CD14-positive monocyte (primary cell): ENCODE measurements at regions not wholly inside any gene's neighbourhood (a gene's known extent, or its start where the extent isn't known, plus 50 kb on each side); places are given as distances from the start of the nearest gene placed in this dataset.

ENCODE experiments used
- DNase-seq, 3 donors: peaks; one replicate each; pipeline ENCODE4 v3.0.0-alpha.2; 2011 to 2022
- H2AFZ ChIP-seq: 2 replicates; pipeline ENCODE4 v1.6.0; 2012; ENCODE audit warnings: mild to moderate bottlenecking, low read depth, low read length, inconsistent platforms; ENCODE audit not compliant: insufficient read depth, poor library complexity, severe bottlenecking
- H3K27ac ChIP-seq, 2 donors: 1 replicate in 1 of 2; 2 replicates in 1 of 2; pipeline ENCODE4 v1.5.1; 2012 to 2013; ENCODE audit warnings: low read length in 2 of 2, control low read depth in 1 of 2, inconsistent platforms in 1 of 2, low read depth in 1 of 2, mild to moderate bottlenecking in 1 of 2
- H3K27me3 ChIP-seq, 2 donors: one replicate each; pipeline versions ENCODE4 v1.6.0 to v1.6.1; 2011 to 2013; ENCODE audit warnings: low read length in 2 of 2; ENCODE audit not compliant: control insufficient read depth in 2 of 2, insufficient read depth in 2 of 2
- H3K36me3 ChIP-seq, 2 donors: replicated peaks in 1 of 2; 1 replicate in 1 of 2; 2 replicates in 1 of 2; pipeline versions ENCODE4 v1.5.1 to v1.6.1; 2012 to 2013; ENCODE audit warnings: low read length in 2 of 2, control low read depth in 1 of 2, inconsistent platforms in 1 of 2, mild to moderate bottlenecking in 1 of 2; ENCODE audit not compliant: insufficient read depth in 2 of 2, control insufficient read depth in 1 of 2
- H3K4me1 ChIP-seq, 2 donors: 1 replicate in 1 of 2; 2 replicates in 1 of 2; pipeline versions ENCODE4 v1.5.1 to v1.6.1; 2012 to 2013; ENCODE audit warnings: low read length in 2 of 2, control low read depth in 1 of 2, inconsistent platforms in 1 of 2, mild to moderate bottlenecking in 1 of 2, moderate library complexity in 1 of 2; ENCODE audit not compliant: insufficient read depth in 2 of 2, control insufficient read depth in 1 of 2
- H3K4me2 ChIP-seq: replicated peaks from 2 replicates; pipeline ENCODE3; 2012; ENCODE audit warnings: low read length, moderate library complexity, mild to moderate bottlenecking; ENCODE audit not compliant: poor library complexity, severe bottlenecking; ENCODE audit errors: extremely low read depth
- H3K4me3 ChIP-seq, 3 experiments: fragments of 200-600 bp in 1 of 3; sonication (generic) in 1 of 3; replicated peaks in 1 of 3; 1 replicate in 2 of 3; 2 replicates in 1 of 3; pipeline ENCODE4 v1.5.1; 2011 to 2013; ENCODE audit warnings: low read length in 3 of 3, mild to moderate bottlenecking in 3 of 3, control low read depth in 2 of 3, low read depth in 2 of 3, inconsistent platforms in 1 of 3, moderate library complexity in 1 of 3
- H3K79me2 ChIP-seq: 2 replicates; pipeline ENCODE4 v1.6.0; 2012; ENCODE audit warnings: mild to moderate bottlenecking, control low read depth, inconsistent platforms, low read length, moderate library complexity; ENCODE audit not compliant: insufficient read depth
- H3K9ac ChIP-seq: 2 replicates; pipeline ENCODE4 v1.6.0; 2017; ENCODE audit warnings: low read length, mild to moderate bottlenecking; ENCODE audit not compliant: insufficient read depth, poor library complexity, severe bottlenecking
- H3K9me3 ChIP-seq, 2 donors: replicated peaks in 1 of 2; 1 replicate in 1 of 2; 2 replicates in 1 of 2; pipeline versions ENCODE4 v1.5.1 to v1.6.1; 2012 to 2013; ENCODE audit warnings: low read length in 2 of 2, control low read depth in 1 of 2; ENCODE audit not compliant: control insufficient read depth in 1 of 2, insufficient read depth in 1 of 2
- H4K20me1 ChIP-seq: 2 replicates; pipeline ENCODE4 v1.6.0; 2012; ENCODE audit warnings: mild to moderate bottlenecking, low read length, control low read depth, moderate library complexity; ENCODE audit not compliant: insufficient read depth
- H3K27ac Mint-ChIP-seq, 7 donors: one replicate each; pipeline ENCODE4 v1.8.0; 2020; ENCODE audit warnings: mild to moderate bottlenecking in 7 of 7, mixed read lengths in 7 of 7, moderate library complexity in 6 of 7, inconsistent platforms in 2 of 7
- H3K27me3 Mint-ChIP-seq, 3 donors: one replicate each; pipeline ENCODE4 v1.8.0; 2021 to 2022; ENCODE audit warnings: low read depth in 3 of 3, mild to moderate bottlenecking in 3 of 3, mixed read lengths in 3 of 3, moderate library complexity in 3 of 3, inconsistent platforms in 1 of 3
- H3K36me3 Mint-ChIP-seq, 2 donors: one replicate each; pipeline ENCODE4 v1.8.0; 2020; ENCODE audit warnings: mixed read lengths in 2 of 2, inconsistent platforms in 1 of 2, mild to moderate bottlenecking in 1 of 2
- H3K4me1 Mint-ChIP-seq: one replicate; pipeline ENCODE4 v1.8.0; 2020; ENCODE audit warnings: mild to moderate bottlenecking, mixed read lengths
- H3K4me3 Mint-ChIP-seq, 2 donors: one replicate each; pipeline ENCODE4 v1.8.0; 2020; ENCODE audit warnings: mild to moderate bottlenecking in 2 of 2, mixed read lengths in 2 of 2, moderate library complexity in 1 of 2
- H3K9me3 Mint-ChIP-seq, 7 donors: one replicate each; pipeline ENCODE4 v1.8.0; 2020 to 2022; ENCODE audit warnings: mixed read lengths in 7 of 7, mild to moderate bottlenecking in 6 of 7, moderate library complexity in 6 of 7, inconsistent platforms in 2 of 7
- WGBS: methylation state at CpG from one replicate; pipeline ENCODE4 v1.1.5; 2013; ENCODE audit warnings: missing lambda C conversion rate; ENCODE audit not compliant: insufficient coverage; 5-methylcytosine and 5-hydroxymethylcytosine counted together
- intact Hi-C, 2 donors: fragments of 100-400 bp; cut with micrococcal nuclease; formaldehyde crosslinking; loops; one replicate each; pipeline versions ENCODE4 v1.15.0 to v1.15.1; 2023
- TF ChIP-seq, protein P1 (sequence below): fragments of 200-600 bp; IDR thresholded peaks from one replicate; pipeline ENCODE4 v1.8.0; 2022; ENCODE audit warnings: antibody characterized with exemption, mild to moderate bottlenecking

DNA sequence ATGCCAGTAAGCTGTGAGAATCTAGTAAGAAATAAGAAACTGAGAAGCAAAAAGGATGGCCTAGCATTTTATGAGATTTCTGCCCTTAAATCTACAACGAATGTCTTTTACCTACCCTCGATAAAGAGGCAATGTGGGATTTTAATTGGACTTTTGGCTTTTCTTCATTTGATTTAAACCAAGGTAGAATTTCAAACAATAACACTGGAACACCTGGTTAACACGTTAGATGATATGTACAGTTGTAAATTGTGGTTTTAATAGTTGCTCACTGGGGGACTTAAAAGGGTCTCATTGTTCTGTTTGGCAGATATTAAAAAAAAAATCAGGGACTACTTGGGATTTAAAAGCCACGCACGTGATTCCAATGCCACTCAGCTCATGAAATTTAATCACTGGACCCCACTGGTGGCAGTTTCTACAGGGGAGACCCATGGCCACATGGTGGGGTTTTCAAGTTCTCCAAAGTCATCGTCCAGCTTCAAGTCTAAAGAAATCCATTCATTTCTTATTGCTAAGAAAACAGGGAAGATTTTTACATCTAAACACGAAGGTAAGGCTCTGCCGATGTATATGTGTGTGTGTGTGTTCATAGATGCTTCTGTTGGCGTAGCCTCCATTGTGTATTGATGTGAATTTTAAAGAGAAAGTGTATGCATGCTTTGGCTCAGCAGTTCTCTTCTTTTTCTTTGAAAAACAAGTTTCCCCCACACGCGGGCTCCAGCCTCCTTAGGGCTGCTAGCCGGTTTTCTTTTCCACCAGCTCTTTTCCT, 588.6 kb upstream of the MKI67 start:
- Mint-ChIP-seq H3K4me3 (no peak overlapping the region), H3K27ac (no peak overlapping the region), H3K9me3 (peaks cover 0 to 6% (median 0%) of the 10 kb centered on the region in 7 donors), H3K27me3 (peaks cover 6 to 15% (median 10%) of the 10 kb centered on the region in 3 donors), H3K4me1 (no peaks in the 10 kb centered on the region), H3K36me3 (no peaks in the 10 kb centered on the region)
- Histone ChIP-seq H3K4me2 (no peak overlapping the region), H3K4me1 (no peaks in the 10 kb centered on the region), H4K20me1 (no peaks in the 10 kb centered on the region), H3K4me3 (no peak overlapping the region), H3K36me3 (no peaks in the 10 kb centered on the region), H3K9ac (no peak overlapping the region), H3K79me2 (no peaks in the 10 kb centered on the region), H3K27me3 (peaks cover 0 to under 1% of the 10 kb centered on the region in 2 donors), H3K9me3 (no peaks in the 10 kb centered on the region), H3K27ac (no peak overlapping the region), H2AFZ (no peak overlapping the region)
- 72% methylated on average over 3 of the region's 12 CpGs for WGBS
- TF ChIP-seq, protein P1, sequence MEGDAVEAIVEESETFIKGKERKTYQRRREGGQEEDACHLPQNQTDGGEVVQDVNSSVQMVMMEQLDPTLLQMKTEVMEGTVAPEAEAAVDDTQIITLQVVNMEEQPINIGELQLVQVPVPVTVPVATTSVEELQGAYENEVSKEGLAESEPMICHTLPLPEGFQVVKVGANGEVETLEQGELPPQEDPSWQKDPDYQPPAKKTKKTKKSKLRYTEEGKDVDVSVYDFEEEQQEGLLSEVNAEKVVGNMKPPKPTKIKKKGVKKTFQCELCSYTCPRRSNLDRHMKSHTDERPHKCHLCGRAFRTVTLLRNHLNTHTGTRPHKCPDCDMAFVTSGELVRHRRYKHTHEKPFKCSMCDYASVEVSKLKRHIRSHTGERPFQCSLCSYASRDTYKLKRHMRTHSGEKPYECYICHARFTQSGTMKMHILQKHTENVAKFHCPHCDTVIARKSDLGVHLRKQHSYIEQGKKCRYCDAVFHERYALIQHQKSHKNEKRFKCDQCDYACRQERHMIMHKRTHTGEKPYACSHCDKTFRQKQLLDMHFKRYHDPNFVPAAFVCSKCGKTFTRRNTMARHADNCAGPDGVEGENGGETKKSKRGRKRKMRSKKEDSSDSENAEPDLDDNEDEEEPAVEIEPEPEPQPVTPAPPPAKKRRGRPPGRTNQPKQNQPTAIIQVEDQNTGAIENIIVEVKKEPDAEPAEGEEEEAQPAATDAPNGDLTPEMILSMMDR = no peak
- intact Hi-C loops = no loop called here
- no peak for DNase-seq

DNA sequence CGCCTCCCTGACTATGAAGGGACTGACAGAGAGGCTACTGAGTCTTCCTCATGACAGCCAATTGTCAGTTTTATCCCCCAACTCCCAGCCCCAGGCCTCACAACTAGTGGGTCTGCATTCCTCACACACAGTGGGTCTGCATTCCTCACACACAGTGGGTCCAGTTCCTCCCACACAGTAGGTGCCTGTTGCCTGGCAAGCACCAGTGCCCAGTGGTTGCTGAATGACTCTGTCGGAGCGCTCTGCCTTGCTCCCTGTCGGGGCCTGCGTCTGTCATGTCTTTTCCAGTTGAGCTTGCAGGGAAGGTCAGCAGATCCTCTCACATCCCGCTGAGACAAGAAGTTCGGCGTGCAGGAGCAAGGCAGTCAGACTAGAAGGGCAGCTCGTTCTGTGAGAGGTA, 590.0 kb upstream of the MKI67 start:
- Histone ChIP-seq H3K36me3 (no peaks in the 10 kb centered on the region), H3K9me3 (no peaks in the 10 kb centered on the region), H3K27me3 (no peaks in the 10 kb centered on the region), H2AFZ (no peak overlapping the region), H3K4me1 (no peaks in the 10 kb centered on the region), H3K27ac (no peak overlapping the region), H3K4me2 (no peak overlapping the region), H4K20me1 (no peaks in the 10 kb centered on the region), H3K4me3 (no peak overlapping the region), H3K9ac (no peak overlapping the region), H3K79me2 (no peaks in the 10 kb centered on the region)
- Mint-ChIP-seq H3K27ac (no peak overlapping the region), H3K9me3 (peaks cover 0 to 5% (median 0%) of the 10 kb centered on the region in 7 donors), H3K4me3 (no peak overlapping the region), H3K4me1 (no peaks in the 10 kb centered on the region), H3K27me3 (peaks cover 0 to 6% (median 6%) of the 10 kb centered on the region in 3 donors), H3K36me3 (no peaks in the 10 kb centered on the region)
- intact Hi-C loops = no loop called here
- WGBS = 78% methylated on average over 9 of the region's 9 CpGs
- no peak for DNase-seq
- TF ChIP-seq, protein P1 = no peak
